ENCODE measurements at regions not wholly inside any gene's neighbourhood (a gene's known extent, or its start where the extent isn't known, plus 50 kb on each side); places are given as distances from the start of the nearest gene placed in this dataset.

- no peak for DNase-seq
These were observed 225.8 kb downstream of the TTC32 start for GRCh38 chr2:19675856-19676460.

GRCh38 chr2:19675003-19675629 is 226.7 kb downstream of the TTC32 start:
- no peak for DNase-seq

- no peak for DNase-seq
These were observed 227.5 kb downstream of the TTC32 start for GRCh38 chr2:19674051-19675002.

GRCh38 chr2:19673213-19673791 is 228.5 kb downstream of the TTC32 start:
- no peak for DNase-seq

GRCh38 chr2:19671916-19672315 is 229.9 kb downstream of the TTC32 start:
- no peak for DNase-seq

- DNase-seq, result no peak
These were observed 230.5 kb downstream of the TTC32 start for GRCh38 chr2:19671311-19671710.

- no peak for DNase-seq
These were observed 231.5 kb downstream of the TTC32 start for GRCh38 chr2:19670303-19670702.

GRCh38 chr2:19669559-19669958 is 232.2 kb downstream of the TTC32 start:
- DNase-seq, result no peak

- no peak for DNase-seq
These were observed 232.7 kb downstream of the TTC32 start for GRCh38 chr2:19669126-19669525.

- DNase-seq, result no peak
These were observed 234.2 kb downstream of the TTC32 start for GRCh38 chr2:19667536-19667949.

GRCh38 chr2:19667085-19667484 is 234.7 kb downstream of the TTC32 start:
- no peak for DNase-seq

- DNase-seq, result no peak
These were observed 237.1 kb downstream of the TTC32 start for GRCh38 chr2:19664646-19665045.

GRCh38 chr2:19659024-19659792 is 242.6 kb downstream of the TTC32 start:
- DNase-seq, result no peak

- DNase-seq, result no peak
These were observed 245.8 kb downstream of the TTC32 start for GRCh38 chr2:19656011-19656410.

GRCh38 chr2:19654310-19655090 is 247.3 kb downstream of the TTC32 start:
- DNase-seq, result no peak

GRCh38 chr2:19653509-19653908 is 248.3 kb downstream of the TTC32 start:
- DNase-seq, result no peak

- DNase-seq, result no peak
These were observed 249.0 kb downstream of the TTC32 start for GRCh38 chr2:19652811-19653210.

- DNase-seq, result no peak
These were observed 250.3 kb downstream of the TTC32 start for GRCh38 chr2:19651466-19651865.

- DNase-seq, result no peak
These were observed 251.9 kb downstream of the TTC32 start for GRCh38 chr2:19649785-19650380.

GRCh38 chr2:19649142-19649541 is 252.6 kb downstream of the TTC32 start:
- DNase-seq, result no peak

- no peak for DNase-seq
These were observed 253.2 kb downstream of the TTC32 start for GRCh38 chr2:19648583-19648982.

All from CD4-positive, alpha-beta T cell treated with Interleukin-17A for 1 hour (primary cell).